ENCODE measurements at regions not wholly inside any gene's neighbourhood (a gene's known extent, or its start where the extent isn't known, plus 50 kb on each side); places are given as distances from the start of the nearest gene placed in this dataset.
"Not testable (repeated sequence)": the region's sequence is repeated elsewhere in the genome, so short reads cannot be mapped to it uniquely, and the experiment has no call there.

DNA sequence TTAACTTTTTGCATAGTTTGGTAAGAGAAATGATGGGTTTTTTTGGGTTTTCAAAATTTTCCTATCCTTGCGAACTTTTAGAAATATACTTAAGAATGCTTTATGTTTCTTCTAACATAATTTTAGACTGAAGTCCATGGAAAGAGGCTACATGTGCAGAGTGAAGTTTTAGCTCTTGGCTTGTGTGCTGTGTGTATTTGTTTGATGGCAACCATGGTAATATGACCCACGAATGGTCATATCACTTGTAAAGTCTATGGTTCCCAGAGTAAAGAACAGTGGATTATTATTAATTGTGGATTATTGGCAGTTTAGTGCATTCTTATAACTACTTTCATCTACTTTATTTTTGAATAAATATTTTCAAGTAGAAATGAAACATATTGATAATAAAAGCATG, 124.0 kb upstream of the GOLGA6L4 start:
- DNase-seq = no peak
- Mint-ChIP-seq H3K9me3 (no peaks in the 10 kb centered on the region), H3K27ac (no peak overlapping the region), H3K4me3 (no peak overlapping the region), H3K27me3 (peaks cover 11% of the 10 kb centered on the region), H3K4me1 (ENCODE audit: low read depth) (no peaks in the 10 kb centered on the region), H3K36me3 (ENCODE audit: low read depth) (no peaks in the 10 kb centered on the region)
- H3K27me3 ChIP-seq (ENCODE audit: control insufficient read depth in 1 of 2, insufficient read depth in 2 of 2, low read length in 2 of 2) = no peaks in the 10 kb centered on the region
- ATAC-seq (ENCODE audit: poor library complexity) = no peak
- CTCF ChIA-PET = no interaction called here
- no peaks in the 10 kb centered on the region for H3K9me3 ChIP-seq (ENCODE audit: control insufficient read depth in 1 of 2, insufficient read depth in 1 of 2, low read length in 2 of 2)
- H3K36me3 ChIP-seq (ENCODE audit: insufficient read depth, low read length) = no peaks in the 10 kb centered on the region
- TF ChIP-seq CTCF (IDR thresholded peaks at IDR 0.05) = no peak
- H3K4me3 ChIP-seq (ENCODE audit: low read length) = no peak overlapping the region
- intact Hi-C loops (cut with DNase I, micrococcal nuclease) = no loop called here
- POLR2A ChIA-PET = no interaction called here
- no peak overlapping the region for H3K27ac ChIP-seq (ENCODE audit: low read depth in 1 of 2, low read length in 2 of 2)
- H3K4me1 ChIP-seq (ENCODE audit: insufficient read depth, low read length) = no peaks in the 10 kb centered on the region

DNA sequence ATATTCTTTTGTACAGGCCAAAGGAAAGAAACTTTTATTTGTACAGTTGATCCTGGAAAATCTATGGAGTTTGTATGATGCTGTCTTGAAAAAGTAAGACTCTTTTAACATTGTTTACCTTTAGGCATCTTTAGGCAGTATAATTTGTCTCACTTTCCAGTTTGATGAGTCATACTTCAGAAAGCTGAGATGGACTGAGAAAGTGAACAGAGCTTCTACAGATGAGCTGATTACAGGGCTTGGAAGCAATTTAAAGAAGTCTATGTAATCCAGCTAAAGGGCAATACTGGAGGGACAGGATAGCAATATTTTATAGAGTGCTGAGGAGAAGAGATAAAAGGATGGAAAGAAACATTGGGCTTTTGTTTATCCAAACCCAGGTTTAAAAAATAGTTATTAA, 123.5 kb upstream of the GOLGA6L4 start:
- H3K4me1 Mint-ChIP-seq (ENCODE audit: low read depth) = no peaks in the 10 kb centered on the region

DNA sequence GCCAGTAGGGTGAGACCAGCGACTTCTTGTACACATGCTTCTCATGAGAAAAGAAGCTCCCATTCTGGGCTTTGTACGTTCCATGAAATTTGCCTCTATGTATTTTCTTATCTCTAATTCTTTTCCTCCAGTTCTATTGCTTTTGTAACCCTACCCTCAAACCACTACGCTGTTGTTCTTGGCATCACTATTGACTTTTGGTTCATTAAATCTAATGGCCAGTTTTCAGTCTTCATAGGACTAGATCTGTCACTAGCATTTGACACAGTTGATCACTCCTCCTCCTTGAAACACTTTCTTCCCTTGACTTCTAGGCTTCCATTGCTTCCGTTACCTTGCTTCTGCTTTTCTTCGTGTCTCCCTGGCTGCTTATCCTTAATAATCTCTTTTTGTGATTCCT, 121.7 kb upstream of the GOLGA6L4 start:
- H3K36me3 ChIP-seq (ENCODE audit: insufficient read depth, low read length) = no peaks in the 10 kb centered on the region
- no peak for DNase-seq
- H3K27me3 ChIP-seq (ENCODE audit: control insufficient read depth in 1 of 2, insufficient read depth in 2 of 2, low read length in 2 of 2) = no peaks in the 10 kb centered on the region
- H3K9me3 ChIP-seq (ENCODE audit: control insufficient read depth in 1 of 2, insufficient read depth in 1 of 2, low read length in 2 of 2) = no peaks in the 10 kb centered on the region
- ATAC-seq (ENCODE audit: poor library complexity) = no peak
- no peak overlapping the region for H3K27ac ChIP-seq (ENCODE audit: low read depth in 1 of 2, low read length in 2 of 2)
- Mint-ChIP-seq H3K27me3 (peaks cover 16% of the 10 kb centered on the region), H3K9me3 (no peaks in the 10 kb centered on the region), H3K27ac (no peak overlapping the region), H3K4me1 (ENCODE audit: low read depth) (no peaks in the 10 kb centered on the region), H3K4me3 (no peak overlapping the region), H3K36me3 (ENCODE audit: low read depth) (no peaks in the 10 kb centered on the region)
- no peak for TF ChIP-seq CTCF (IDR thresholded peaks at IDR 0.05)
- H3K4me1 ChIP-seq (ENCODE audit: insufficient read depth, low read length) = no peaks in the 10 kb centered on the region
- CTCF ChIA-PET = no interaction called here
- intact Hi-C loops (cut with DNase I, micrococcal nuclease) = no loop called here
- POLR2A ChIA-PET = no interaction called here
- H3K4me3 ChIP-seq (ENCODE audit: low read length) = no peak overlapping the region

More for the DNA sequence above, 123.5 kb upstream of the GOLGA6L4 start:
- Histone ChIP-seq H3K27ac (ENCODE audit: low read depth in 1 of 2, low read length in 2 of 2) (no peak overlapping the region), H3K4me3 (ENCODE audit: low read length) (no peak overlapping the region), H3K27me3 (ENCODE audit: control insufficient read depth in 1 of 2, insufficient read depth in 2 of 2, low read length in 2 of 2) (no peaks in the 10 kb centered on the region), H3K4me1 (ENCODE audit: insufficient read depth, low read length) (no peaks in the 10 kb centered on the region), H3K9me3 (ENCODE audit: control insufficient read depth in 1 of 2, insufficient read depth in 1 of 2, low read length in 2 of 2) (no peaks in the 10 kb centered on the region), H3K36me3 (ENCODE audit: insufficient read depth, low read length) (no peaks in the 10 kb centered on the region)
- Mint-ChIP-seq H3K36me3 (ENCODE audit: low read depth) (no peaks in the 10 kb centered on the region), H3K4me3 (no peak overlapping the region), H3K27ac (no peak overlapping the region), H3K9me3 (no peaks in the 10 kb centered on the region), H3K27me3 (peaks cover 11% of the 10 kb centered on the region)
- intact Hi-C loops (cut with DNase I, micrococcal nuclease) = no loop called here
- TF ChIP-seq CTCF (IDR thresholded peaks at IDR 0.05) = no peak
- DNase-seq = no peak
- no peak for ATAC-seq (ENCODE audit: poor library complexity)
- ChIA-PET POLR2A (no interaction called here), CTCF (no interaction called here)

GRCh38 chr15:84114680-84115079, 120.9 kb upstream of the GOLGA6L4 start:
- H3K4me1 ChIP-seq (ENCODE audit: insufficient read depth, low read length); H3K9me3 Mint-ChIP-seq; H3K27me3 ChIP-seq (ENCODE audit: control insufficient read depth in 1 of 2, insufficient read depth in 2 of 2, low read length in 2 of 2); CTCF ChIA-PET; H3K4me3 Mint-ChIP-seq; H3K9me3 ChIP-seq (ENCODE audit: control insufficient read depth in 1 of 2, insufficient read depth in 1 of 2, low read length in 2 of 2); ATAC-seq (ENCODE audit: poor library complexity); H3K27ac ChIP-seq (ENCODE audit: low read depth in 1 of 2, low read length in 2 of 2); H3K36me3 Mint-ChIP-seq (ENCODE audit: low read depth); H3K4me3 ChIP-seq (ENCODE audit: low read length); DNase-seq; H3K36me3 ChIP-seq (ENCODE audit: insufficient read depth, low read length); H3K27ac Mint-ChIP-seq; POLR2A ChIA-PET; H3K4me1 Mint-ChIP-seq (ENCODE audit: low read depth); intact Hi-C loops (cut with DNase I, micrococcal nuclease): not testable (repeated sequence)
- H3K27me3 Mint-ChIP-seq = peaks cover 20% of the 10 kb centered on the region

DNA sequence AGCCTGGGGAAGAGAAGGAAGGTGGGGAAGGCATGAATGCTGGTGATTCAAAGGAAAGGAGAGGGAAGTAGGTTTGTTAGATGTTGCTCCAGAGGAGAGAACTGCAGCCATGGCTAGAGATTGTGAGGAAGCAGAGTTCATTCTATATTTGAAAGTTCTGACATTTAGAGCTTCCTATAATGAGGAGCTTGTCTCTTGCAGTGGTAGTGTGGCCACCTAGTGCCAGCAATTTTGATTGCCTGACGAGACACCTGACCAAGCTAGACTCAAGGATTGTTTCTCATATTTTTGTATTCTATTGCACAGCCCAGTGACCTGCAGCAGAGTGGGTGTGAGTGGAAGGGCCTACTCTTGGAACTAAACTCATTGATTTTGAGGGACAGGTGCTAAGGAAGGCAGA, 116.2 kb upstream of the GOLGA6L4 start:
- H3K27me3 Mint-ChIP-seq = not testable (repeated sequence)

GRCh38 chr15:84120903-84121302, 114.7 kb upstream of the GOLGA6L4 start:
- intact Hi-C loops (cut with DNase I, micrococcal nuclease); H3K4me1 ChIP-seq (ENCODE audit: insufficient read depth, low read length); DNase-seq; H3K4me3 ChIP-seq (ENCODE audit: low read length); H3K36me3 Mint-ChIP-seq (ENCODE audit: low read depth); H3K27ac Mint-ChIP-seq; H3K27me3 ChIP-seq (ENCODE audit: control insufficient read depth in 1 of 2, insufficient read depth in 2 of 2, low read length in 2 of 2); H3K9me3 ChIP-seq (ENCODE audit: control insufficient read depth in 1 of 2, insufficient read depth in 1 of 2, low read length in 2 of 2); ATAC-seq (ENCODE audit: poor library complexity); H3K4me3 Mint-ChIP-seq; H3K36me3 ChIP-seq (ENCODE audit: insufficient read depth, low read length); CTCF ChIA-PET; POLR2A ChIA-PET; H3K4me1 Mint-ChIP-seq (ENCODE audit: low read depth); H3K9me3 Mint-ChIP-seq; H3K27ac ChIP-seq (ENCODE audit: low read depth in 1 of 2, low read length in 2 of 2); H3K27me3 Mint-ChIP-seq: not testable (repeated sequence)

More for the DNA sequence above, 116.2 kb upstream of the GOLGA6L4 start:
- H3K4me3 ChIP-seq (ENCODE audit: low read length); DNase-seq; H3K27ac ChIP-seq (ENCODE audit: low read depth in 1 of 2, low read length in 2 of 2); H3K36me3 Mint-ChIP-seq (ENCODE audit: low read depth); H3K9me3 ChIP-seq (ENCODE audit: control insufficient read depth in 1 of 2, insufficient read depth in 1 of 2, low read length in 2 of 2); H3K27me3 ChIP-seq (ENCODE audit: control insufficient read depth in 1 of 2, insufficient read depth in 2 of 2, low read length in 2 of 2); H3K36me3 ChIP-seq (ENCODE audit: insufficient read depth, low read length); H3K4me3 Mint-ChIP-seq; ATAC-seq (ENCODE audit: poor library complexity); H3K27ac Mint-ChIP-seq; H3K4me1 ChIP-seq (ENCODE audit: insufficient read depth, low read length); H3K9me3 Mint-ChIP-seq; CTCF ChIA-PET; intact Hi-C loops (cut with DNase I, micrococcal nuclease); POLR2A ChIA-PET; H3K4me1 Mint-ChIP-seq (ENCODE audit: low read depth): not testable (repeated sequence)
